IMR-90 (cell line): ENCODE measurements at regions not wholly inside any gene's neighbourhood (a gene's known extent, or its start where the extent isn't known, plus 50 kb on each side); places are given as distances from the start of the nearest gene placed in this dataset.

Experiments used
- CEBPB ChIP-seq: IDR thresholded peaks from 2 replicates; pipeline ENCODE4 v1.6.1; 2012; ENCODE audit warnings: low read depth, low read length, improper control_type of control experiment
- POLR2A ChIP-seq: IDR thresholded peaks from 2 replicates; pipeline ENCODE4 v1.6.1; 2012; ENCODE audit warnings: mild to moderate bottlenecking, low read depth, low read length
- TF ChIP-seq, protein P1 (sequence below): fragments of 150-350 bp; IDR thresholded peaks from 2 replicates; pipeline ENCODE4 v1.6.1; 2016; ENCODE audit warnings: low read depth, mild to moderate bottlenecking, low read length, moderate library complexity, borderline replicate concordance
- TF ChIP-seq, protein P2 (sequence below): conservative IDR thresholded peaks from 2 replicates; pipeline ENCODE4 v1.5.1; 2012; ENCODE audit warnings: mild to moderate bottlenecking, low read depth, low read length, improper control_type of control experiment

DNA sequence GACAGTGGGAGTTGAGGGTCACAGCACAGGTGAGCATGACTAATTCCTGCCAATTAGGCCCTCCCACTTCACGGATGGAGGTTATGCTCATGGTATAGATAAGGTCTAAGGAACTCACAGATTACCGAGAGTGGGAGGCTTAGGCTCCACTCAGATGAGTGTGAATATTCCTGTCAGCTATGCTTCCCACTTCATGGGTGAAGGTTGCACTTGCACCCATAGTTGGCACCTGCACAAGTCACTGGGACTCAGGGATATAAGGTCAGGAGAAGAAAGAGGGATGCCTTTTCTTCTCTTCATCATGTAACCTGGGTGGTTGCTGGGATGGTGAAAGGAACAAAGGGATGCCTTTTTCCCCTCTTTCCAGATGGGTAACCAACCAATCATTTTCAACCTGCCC is 264.9 kb upstream of the TNC start:
- TF ChIP-seq, protein P1, sequence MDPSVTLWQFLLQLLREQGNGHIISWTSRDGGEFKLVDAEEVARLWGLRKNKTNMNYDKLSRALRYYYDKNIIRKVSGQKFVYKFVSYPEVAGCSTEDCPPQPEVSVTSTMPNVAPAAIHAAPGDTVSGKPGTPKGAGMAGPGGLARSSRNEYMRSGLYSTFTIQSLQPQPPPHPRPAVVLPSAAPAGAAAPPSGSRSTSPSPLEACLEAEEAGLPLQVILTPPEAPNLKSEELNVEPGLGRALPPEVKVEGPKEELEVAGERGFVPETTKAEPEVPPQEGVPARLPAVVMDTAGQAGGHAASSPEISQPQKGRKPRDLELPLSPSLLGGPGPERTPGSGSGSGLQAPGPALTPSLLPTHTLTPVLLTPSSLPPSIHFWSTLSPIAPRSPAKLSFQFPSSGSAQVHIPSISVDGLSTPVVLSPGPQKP = no peak
- TF ChIP-seq, protein P2, sequence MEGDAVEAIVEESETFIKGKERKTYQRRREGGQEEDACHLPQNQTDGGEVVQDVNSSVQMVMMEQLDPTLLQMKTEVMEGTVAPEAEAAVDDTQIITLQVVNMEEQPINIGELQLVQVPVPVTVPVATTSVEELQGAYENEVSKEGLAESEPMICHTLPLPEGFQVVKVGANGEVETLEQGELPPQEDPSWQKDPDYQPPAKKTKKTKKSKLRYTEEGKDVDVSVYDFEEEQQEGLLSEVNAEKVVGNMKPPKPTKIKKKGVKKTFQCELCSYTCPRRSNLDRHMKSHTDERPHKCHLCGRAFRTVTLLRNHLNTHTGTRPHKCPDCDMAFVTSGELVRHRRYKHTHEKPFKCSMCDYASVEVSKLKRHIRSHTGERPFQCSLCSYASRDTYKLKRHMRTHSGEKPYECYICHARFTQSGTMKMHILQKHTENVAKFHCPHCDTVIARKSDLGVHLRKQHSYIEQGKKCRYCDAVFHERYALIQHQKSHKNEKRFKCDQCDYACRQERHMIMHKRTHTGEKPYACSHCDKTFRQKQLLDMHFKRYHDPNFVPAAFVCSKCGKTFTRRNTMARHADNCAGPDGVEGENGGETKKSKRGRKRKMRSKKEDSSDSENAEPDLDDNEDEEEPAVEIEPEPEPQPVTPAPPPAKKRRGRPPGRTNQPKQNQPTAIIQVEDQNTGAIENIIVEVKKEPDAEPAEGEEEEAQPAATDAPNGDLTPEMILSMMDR = no peak
- TF ChIP-seq POLR2A (no peak), CEBPB (no peak)
